HFF-Myc (cell line): ENCODE measurements at regions not wholly inside any gene's neighbourhood (a gene's known extent, or its start where the extent isn't known, plus 50 kb on each side); places are given as distances from the start of the nearest gene placed in this dataset.

ENCODE experiments used
- DNase-seq: peaks from one replicate; pipeline ENCODE4 v3.0.0-alpha.2; 2011; ENCODE audit warnings: low read depth; ENCODE audit errors: extremely low read depth
- H3K4me3 ChIP-seq: replicated peaks from 2 replicates; pipeline ENCODE4 v1.5.1; 2011; ENCODE audit warnings: low read depth, mild to moderate bottlenecking, control low read depth, low read length
- TF ChIP-seq, protein P1 (sequence below): IDR thresholded peaks from 2 replicates; pipeline ENCODE4 v1.5.1; 2012; ENCODE audit warnings: mild to moderate bottlenecking, low read depth, low read length, control low read depth; ENCODE audit errors: missing control alignments

DNA sequence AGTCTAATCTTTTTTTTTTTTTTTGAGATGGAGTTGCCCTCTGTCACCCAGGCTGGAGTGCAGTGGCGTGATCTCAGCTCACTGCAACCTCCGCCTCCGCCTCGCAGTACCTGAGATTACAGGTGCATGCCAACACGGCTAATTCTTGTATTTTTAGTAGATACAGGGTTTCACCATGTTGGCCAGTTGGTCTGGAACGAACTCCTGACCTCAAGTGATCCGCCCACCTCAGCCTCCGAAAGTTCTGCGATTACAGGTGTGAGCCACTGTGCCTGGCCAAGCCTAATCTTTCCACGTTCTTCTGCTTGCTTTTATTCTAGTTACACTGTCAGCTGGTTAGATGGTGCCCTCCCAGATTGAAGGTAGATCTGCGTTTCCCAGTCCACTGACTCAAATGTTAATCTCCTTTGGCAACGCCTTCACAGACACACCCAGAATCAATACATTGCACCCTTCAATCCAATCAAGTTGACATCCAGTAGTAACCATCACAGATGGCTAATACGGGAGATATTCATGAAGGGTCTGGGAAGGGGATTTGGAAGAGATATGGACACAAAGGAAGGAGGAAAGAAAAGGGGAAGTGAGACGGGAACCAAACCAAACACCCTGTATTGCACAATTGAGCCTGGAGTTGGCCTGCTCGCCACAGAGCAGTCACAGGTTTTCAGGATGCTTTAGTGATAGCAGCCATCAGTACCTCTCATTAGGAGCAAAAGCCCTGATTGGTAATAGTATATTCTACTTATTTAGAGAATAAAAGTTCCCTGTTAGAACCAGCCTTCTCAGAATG, 229.8 kb downstream of the PIK3C3 start:
- no peak overlapping the region for H3K4me3 ChIP-seq
- DNase-seq, result no peak
- TF ChIP-seq, protein P1, sequence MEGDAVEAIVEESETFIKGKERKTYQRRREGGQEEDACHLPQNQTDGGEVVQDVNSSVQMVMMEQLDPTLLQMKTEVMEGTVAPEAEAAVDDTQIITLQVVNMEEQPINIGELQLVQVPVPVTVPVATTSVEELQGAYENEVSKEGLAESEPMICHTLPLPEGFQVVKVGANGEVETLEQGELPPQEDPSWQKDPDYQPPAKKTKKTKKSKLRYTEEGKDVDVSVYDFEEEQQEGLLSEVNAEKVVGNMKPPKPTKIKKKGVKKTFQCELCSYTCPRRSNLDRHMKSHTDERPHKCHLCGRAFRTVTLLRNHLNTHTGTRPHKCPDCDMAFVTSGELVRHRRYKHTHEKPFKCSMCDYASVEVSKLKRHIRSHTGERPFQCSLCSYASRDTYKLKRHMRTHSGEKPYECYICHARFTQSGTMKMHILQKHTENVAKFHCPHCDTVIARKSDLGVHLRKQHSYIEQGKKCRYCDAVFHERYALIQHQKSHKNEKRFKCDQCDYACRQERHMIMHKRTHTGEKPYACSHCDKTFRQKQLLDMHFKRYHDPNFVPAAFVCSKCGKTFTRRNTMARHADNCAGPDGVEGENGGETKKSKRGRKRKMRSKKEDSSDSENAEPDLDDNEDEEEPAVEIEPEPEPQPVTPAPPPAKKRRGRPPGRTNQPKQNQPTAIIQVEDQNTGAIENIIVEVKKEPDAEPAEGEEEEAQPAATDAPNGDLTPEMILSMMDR, result no peak

DNA sequence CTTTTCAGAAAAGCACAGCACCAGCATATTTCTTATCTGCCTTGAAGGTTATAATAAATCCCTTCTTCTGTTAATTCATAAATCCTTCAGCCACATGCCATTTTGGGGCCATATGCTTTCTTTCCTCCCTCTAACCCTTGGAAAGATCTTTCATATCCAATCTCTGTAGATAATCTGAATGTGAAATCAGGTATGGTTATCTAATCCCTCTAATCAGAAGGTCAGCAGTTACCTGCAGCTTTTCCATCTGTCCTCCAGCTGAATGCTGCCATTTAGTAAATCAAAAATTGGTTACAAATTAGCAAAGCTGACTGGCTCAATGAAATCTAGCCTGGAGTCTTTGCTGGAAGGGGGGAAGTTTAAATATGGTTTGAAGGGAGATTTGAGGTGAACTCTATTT, 230.5 kb downstream of the PIK3C3 start:
- no peak for DNase-seq
- no peak overlapping the region for H3K4me3 ChIP-seq
- TF ChIP-seq, protein P1, result no peak

DNA sequence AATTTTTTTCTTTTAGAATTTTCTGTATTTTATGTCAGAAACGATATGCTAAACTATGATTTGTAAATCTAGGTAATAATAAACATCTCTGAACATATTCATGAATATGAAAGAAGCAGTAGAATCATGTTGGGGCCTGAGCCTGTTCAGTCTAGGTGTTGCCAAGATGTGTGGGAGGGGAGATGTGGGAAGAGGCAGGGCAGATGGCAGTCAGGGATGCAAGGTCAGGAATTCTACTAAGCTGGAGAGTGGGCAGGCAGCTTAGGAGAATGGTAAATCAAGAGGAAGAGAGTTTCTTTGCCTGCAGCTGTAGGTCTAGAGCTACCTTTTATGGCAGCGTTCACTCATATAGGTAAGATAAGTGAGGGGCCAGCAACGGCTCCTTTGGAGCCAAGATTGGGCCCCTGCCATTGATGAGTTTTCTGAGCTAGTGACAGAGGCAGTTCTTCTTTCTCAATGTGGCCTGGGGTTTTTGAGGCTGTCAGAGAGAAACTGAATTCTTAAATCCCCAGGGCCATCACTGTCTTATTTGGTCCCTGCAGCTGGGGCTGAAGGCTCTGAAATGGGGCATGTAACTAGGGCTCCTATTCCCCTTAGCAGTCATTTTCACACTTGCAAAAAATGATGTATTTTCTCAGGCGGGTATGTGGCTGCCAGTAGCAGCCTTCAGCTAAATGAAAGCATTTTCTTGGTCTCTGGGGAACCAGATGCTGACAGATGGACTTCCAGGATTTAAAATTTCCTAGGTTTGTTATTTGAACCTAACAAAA, 232.8 kb downstream of the PIK3C3 start:
- no peak overlapping the region for H3K4me3 ChIP-seq
- TF ChIP-seq, protein P1, result no peak
- no peak for DNase-seq

DNA sequence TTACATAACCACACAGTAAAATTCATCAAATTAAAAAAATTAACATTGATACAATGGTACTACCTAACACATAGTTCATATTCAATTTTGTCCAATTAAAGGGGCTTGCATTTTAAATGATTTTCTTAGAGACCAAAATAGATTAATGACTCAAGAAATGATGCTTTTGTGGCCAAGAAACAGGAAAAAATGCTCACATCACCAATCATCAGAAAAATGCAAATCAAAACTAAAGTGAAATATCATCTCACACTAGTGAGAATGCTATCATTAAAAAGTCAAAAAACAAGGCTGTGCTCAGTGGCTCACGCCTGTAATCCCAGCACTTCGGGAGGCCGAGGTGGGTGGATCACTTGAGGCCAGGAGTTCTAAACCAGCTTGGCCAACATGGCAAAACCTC, 235.6 kb downstream of the PIK3C3 start:
- TF ChIP-seq, protein P1, result no peak
- H3K4me3 ChIP-seq, result no peak overlapping the region
- no peak for DNase-seq

DNA sequence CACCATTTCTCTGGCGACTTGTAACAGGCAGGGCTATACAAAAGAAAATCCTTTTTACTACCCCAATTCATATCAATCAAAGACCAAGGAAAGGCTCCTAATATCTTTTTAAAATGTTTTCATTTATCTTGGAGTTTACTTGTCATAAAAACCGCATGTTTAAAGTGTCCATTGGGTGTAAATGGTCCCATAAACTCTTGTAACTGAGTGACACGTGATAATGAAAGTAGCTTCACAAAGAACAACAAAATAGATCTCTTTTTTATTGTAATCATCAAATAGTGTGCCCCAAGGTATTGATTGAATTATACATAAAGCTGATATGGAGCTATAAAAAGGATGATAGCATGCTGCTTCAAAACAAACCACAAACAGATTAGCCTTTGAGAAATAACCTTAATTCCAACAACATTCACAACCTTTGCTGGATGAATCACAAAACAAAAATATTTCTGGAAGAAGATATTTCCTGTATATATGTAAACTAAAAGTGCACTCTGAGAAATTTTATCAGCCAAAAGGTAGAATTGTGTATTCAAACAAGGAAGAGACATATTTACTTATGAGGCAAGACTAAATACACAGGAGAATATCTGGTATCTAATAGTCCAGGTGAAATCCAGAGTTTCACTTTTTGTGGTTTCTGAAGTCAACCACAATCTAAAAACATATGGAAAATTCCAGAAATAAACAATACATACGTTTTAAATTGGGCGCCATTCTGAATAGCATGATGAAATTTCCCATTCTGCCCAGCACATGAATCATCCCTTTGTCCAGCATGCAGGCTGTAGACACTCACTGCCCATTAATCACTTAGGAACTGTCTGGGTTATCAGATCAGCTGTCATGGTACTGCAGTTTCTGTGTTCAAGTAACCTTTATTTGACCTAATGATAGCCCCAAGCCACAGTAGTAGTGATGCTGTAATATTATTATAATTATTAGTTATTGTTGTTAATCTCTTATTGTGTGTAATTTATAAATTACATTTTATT, 237.5 kb downstream of the PIK3C3 start:
- TF ChIP-seq, protein P1, result no peak
- H3K4me3 ChIP-seq, result no peak overlapping the region
- no peak for DNase-seq

DNA sequence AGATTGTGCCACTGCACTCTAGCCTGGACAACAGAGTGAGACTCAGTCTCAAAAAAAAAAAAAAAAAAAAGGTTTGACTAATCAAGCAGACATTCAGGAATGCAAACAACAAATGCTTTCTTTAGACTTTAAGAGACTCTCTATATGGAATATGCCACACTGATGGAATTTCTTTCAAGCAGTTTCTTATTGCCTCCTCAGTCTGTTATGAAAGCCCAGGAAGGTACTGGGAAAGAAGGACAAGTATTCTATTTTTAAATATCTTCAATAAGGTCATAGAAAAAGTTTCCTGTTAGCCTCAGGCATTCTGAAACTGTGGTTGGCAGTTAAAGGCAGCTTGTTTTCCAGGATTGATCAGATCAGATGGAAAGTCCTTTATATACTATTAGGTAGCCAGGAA, 241.6 kb downstream of the PIK3C3 start:
- H3K4me3 ChIP-seq, result no peak overlapping the region
- DNase-seq, result no peak
- TF ChIP-seq, protein P1, result no peak
